ENCODE measurements at regions not wholly inside any gene's neighbourhood (a gene's known extent, or its start where the extent isn't known, plus 50 kb on each side); places are given as distances from the start of the nearest gene placed in this dataset.

GRCh38 chr15:99440551-99441443 is 125.0 kb upstream of the MEF2A start:
- no peak for DNase-seq (ENCODE audit: low read depth)

GRCh38 chr15:99441444-99441800 is 124.4 kb upstream of the MEF2A start:
- DNase-seq (ENCODE audit: low read depth): no peak

GRCh38 chr15:99441871-99442251 is 123.9 kb upstream of the MEF2A start:
- no peak for DNase-seq (ENCODE audit: low read depth)

- DNase-seq (ENCODE audit: low read depth): no peak
These were observed 123.4 kb upstream of the MEF2A start for GRCh38 chr15:99442252-99442897.

GRCh38 chr15:99443056-99443756 is 122.6 kb upstream of the MEF2A start:
- no peak for DNase-seq (ENCODE audit: low read depth)

- no peak for DNase-seq (ENCODE audit: low read depth)
These were observed 121.9 kb upstream of the MEF2A start for GRCh38 chr15:99443768-99444446.

- DNase-seq (ENCODE audit: low read depth): no peak
These were observed 120.4 kb upstream of the MEF2A start for GRCh38 chr15:99445272-99445850.

- DNase-seq (ENCODE audit: low read depth): no peak
These were observed 119.0 kb upstream of the MEF2A start for GRCh38 chr15:99446565-99447496.

GRCh38 chr15:99447497-99448371 is 118.0 kb upstream of the MEF2A start:
- DNase-seq (ENCODE audit: low read depth): no peak

GRCh38 chr15:99449514-99449913 is 116.3 kb upstream of the MEF2A start:
- DNase-seq (ENCODE audit: low read depth): no peak

- peak; percentile 27 for DNase-seq (ENCODE audit: low read depth)
These were observed 114.9 kb upstream of the MEF2A start for GRCh38 chr15:99450896-99451358.

- no peak for DNase-seq (ENCODE audit: low read depth)
These were observed 114.3 kb upstream of the MEF2A start for GRCh38 chr15:99451484-99451883.

- no peak for DNase-seq (ENCODE audit: low read depth)
These were observed 113.8 kb upstream of the MEF2A start for GRCh38 chr15:99452010-99452409.

GRCh38 chr15:99452728-99453636 is 112.8 kb upstream of the MEF2A start:
- no peak for DNase-seq (ENCODE audit: low read depth)

- no peak for DNase-seq (ENCODE audit: low read depth)
These were observed 112.2 kb upstream of the MEF2A start for GRCh38 chr15:99453637-99454030.

GRCh38 chr15:99454107-99454809 is 111.5 kb upstream of the MEF2A start:
- DNase-seq (ENCODE audit: low read depth): no peak

- no peak for DNase-seq (ENCODE audit: low read depth)
These were observed 110.6 kb upstream of the MEF2A start for GRCh38 chr15:99454941-99455788.

Data from activated T-helper 1 cell treated with Interleukin-2 at 50 U/mL for 16 hours (primary cell).